Upper lobe of left lung (tissue), 6 donors: ENCODE measurements at regions not wholly inside any gene's neighbourhood (a gene's known extent, or its start where the extent isn't known, plus 50 kb on each side); places are given as distances from the start of the nearest gene placed in this dataset.
A peak's percentile ranks its signal among the peaks of the same experiment; 100 is the strongest.

Source experiments
- ATAC-seq, 2 donors: fragments of 200-7000 bp; cut with Tn5 transposase; one replicate each; pipeline ENCODE4 v1.9.1; 2022; ENCODE audit warnings: mild to moderate bottlenecking in 2 of 2, moderate library complexity in 2 of 2; ENCODE audit not compliant: low FRiP score in 2 of 2
- DNase-seq, 2 donors: peaks; one replicate each; pipeline ENCODE4 v3.0.0-alpha.2; 2019 to 2020
- H3K27ac ChIP-seq, 4 donors: fragments of 200-600 bp; sonication (generic); one replicate each; pipeline ENCODE4 v1.5.1; 2016 to 2019
- H3K27me3 ChIP-seq, 4 donors: fragments of 200-600 bp; sonication (generic); one replicate each; pipeline ENCODE4 v1.5.1; 2017 to 2019
- H3K36me3 ChIP-seq, 4 donors: fragments of 200-600 bp; sonication (generic); one replicate each; pipeline ENCODE4 v1.5.1; 2016 to 2019
- H3K4me1 ChIP-seq, 4 donors: fragments of 200-600 bp; sonication (generic); one replicate each; pipeline ENCODE4 v1.5.1; 2018 to 2019
- H3K4me3 ChIP-seq, 4 donors: fragments of 200-600 bp; sonication (generic); one replicate each; pipeline ENCODE4 v1.5.1; 2017 to 2019; ENCODE audit warnings: mild to moderate bottlenecking in 2 of 4, moderate library complexity in 1 of 4
- H3K9me3 ChIP-seq, 4 donors: fragments of 200-600 bp; sonication (generic); one replicate each; pipeline ENCODE4 v1.5.1; 2018 to 2019
- CTCF ChIP-seq, 6 experiments: fragments of 450-650 bp in 4 of 6; fragments of 200-600 bp in 2 of 6; sonication (generic) in 2 of 6; IDR thresholded peaks; one replicate each; pipeline ENCODE4 v1.5.1; 2016 to 2019; ENCODE audit warnings: antibody characterized with exemption in 6 of 6
- EP300 ChIP-seq, 4 donors: sonication (generic); formaldehyde crosslinking; IDR thresholded peaks; one replicate each; pipeline ENCODE4 v1.5.1; 2017; ENCODE audit warnings: antibody characterized with exemption in 4 of 4, control low read depth in 2 of 4
- POLR2A ChIP-seq, 4 donors: fragments of 450-650 bp; IDR thresholded peaks; one replicate each; pipeline ENCODE4 v1.5.1; 2016 to 2017; ENCODE audit warnings: antibody characterized with exemption in 4 of 4, mild to moderate bottlenecking in 2 of 4
- POLR2AphosphoS5 ChIP-seq, 2 donors: sonication (generic); formaldehyde crosslinking; IDR thresholded peaks; one replicate each; pipeline ENCODE4 v1.5.1; 2017; ENCODE audit warnings: antibody characterized with exemption in 2 of 2
- WGBS, 2 donors: methylation state at CpG; one replicate each; pipeline ENCODE4 v1.1.5; 2017 to 2018; 5-methylcytosine and 5-hydroxymethylcytosine counted together
- donor health status: DM: no; HTN: no; CAD: no; lungs with moderate emphysema.
- donor health status: DM: no; HTN: yes; CAD: no; lungs with severe emphysema.

- Histone ChIP-seq H3K36me3 (no peaks in the 10 kb centered on the region), H3K27me3 (no peaks in the 10 kb centered on the region), H3K9me3 (no peaks in the 10 kb centered on the region), H3K27ac (no peak overlapping the region), H3K4me1 (no peaks in the 10 kb centered on the region), H3K4me3 (no peak overlapping the region)
- TF ChIP-seq POLR2AphosphoS5 (IDR thresholded peaks at IDR 0.05) (no peak), EP300 (IDR thresholded peaks at IDR 0.05) (no peak), POLR2A (IDR thresholded peaks at IDR 0.05) (no peak)
- ATAC-seq = no peak
- DNase-seq = peak in 1 of 2 donors; percentile 30
- WGBS, 2 donors = 74 to 77% methylated on average over 14 of the region's 14 CpGs
These were observed 753.9 kb upstream of the PTPRD start for GRCh38 chr9:11366585-11367129.

DNA sequence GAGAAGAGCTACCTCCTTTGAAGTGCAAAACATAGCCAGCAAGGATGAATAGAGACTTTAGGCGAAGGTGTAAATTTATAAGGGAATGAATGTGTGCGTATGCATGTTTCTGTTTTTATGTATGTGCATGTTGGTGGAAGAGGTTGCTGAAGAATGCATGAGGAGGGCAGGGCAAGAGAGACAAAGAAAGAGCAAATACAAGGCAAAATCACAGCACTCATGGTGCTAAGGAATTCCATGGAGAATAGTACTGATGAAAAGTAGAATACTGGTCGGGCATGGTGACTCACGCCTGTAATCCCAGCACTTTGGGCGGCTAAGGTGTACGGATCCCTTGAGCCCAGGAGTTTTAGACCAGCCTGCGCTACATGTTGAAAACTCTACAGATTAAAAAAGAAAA, 762.1 kb upstream of the PTPRD start:
- Histone ChIP-seq H3K4me3 (no peak overlapping the region), H3K27me3 (no peaks in the 10 kb centered on the region), H3K27ac (no peak overlapping the region), H3K36me3 (no peaks in the 10 kb centered on the region), H3K9me3 (no peaks in the 10 kb centered on the region), H3K4me1 (no peaks in the 10 kb centered on the region)
- no peak for DNase-seq
- WGBS, 2 donors = 81 to 86% methylated on average over 7 of the region's 7 CpGs
- TF ChIP-seq EP300 (IDR thresholded peaks at IDR 0.05) (no peak), POLR2A (IDR thresholded peaks at IDR 0.05) (no peak), POLR2AphosphoS5 (IDR thresholded peaks at IDR 0.05) (no peak), CTCF (IDR thresholded peaks at IDR 0.05) (no peak)
- no peak for ATAC-seq

DNA sequence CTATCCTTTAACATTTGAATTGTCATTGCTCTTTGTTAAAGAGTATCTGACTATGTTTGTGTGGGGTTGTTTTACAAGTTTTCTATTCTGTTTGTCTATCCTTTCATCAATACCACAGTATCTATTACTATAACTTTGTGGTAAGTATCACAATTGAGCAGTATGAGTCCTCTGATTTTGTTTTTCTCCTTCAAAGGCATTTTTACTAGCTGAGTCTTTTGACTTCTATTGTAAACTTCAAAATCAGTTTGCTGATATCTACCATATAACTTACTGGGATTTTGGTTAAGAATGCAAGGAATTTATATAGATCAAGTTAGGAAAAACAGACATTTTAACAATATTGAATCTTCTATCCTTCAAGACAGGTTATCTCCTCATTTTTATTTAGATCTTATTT, 789.8 kb upstream of the PTPRD start:
- H3K27ac ChIP-seq = no peak overlapping the region
- H3K4me3 ChIP-seq = no peak overlapping the region
- no peak for TF ChIP-seq POLR2AphosphoS5 (IDR thresholded peaks at IDR 0.05)
- no peak for TF ChIP-seq POLR2A (IDR thresholded peaks at IDR 0.05)
- TF ChIP-seq EP300 (IDR thresholded peaks at IDR 0.05) = no peak
- TF ChIP-seq CTCF (IDR thresholded peaks at IDR 0.05) = no peak
- DNase-seq (no peak), ATAC-seq (no peak)
- no peaks in the 10 kb centered on the region for H3K36me3 ChIP-seq
- peaks cover 4 to 27% (median 9%) of the 10 kb centered on the region in 4 donors for H3K9me3 ChIP-seq
- H3K27me3 ChIP-seq = no peaks in the 10 kb centered on the region
- H3K4me1 ChIP-seq = no peaks in the 10 kb centered on the region

DNA sequence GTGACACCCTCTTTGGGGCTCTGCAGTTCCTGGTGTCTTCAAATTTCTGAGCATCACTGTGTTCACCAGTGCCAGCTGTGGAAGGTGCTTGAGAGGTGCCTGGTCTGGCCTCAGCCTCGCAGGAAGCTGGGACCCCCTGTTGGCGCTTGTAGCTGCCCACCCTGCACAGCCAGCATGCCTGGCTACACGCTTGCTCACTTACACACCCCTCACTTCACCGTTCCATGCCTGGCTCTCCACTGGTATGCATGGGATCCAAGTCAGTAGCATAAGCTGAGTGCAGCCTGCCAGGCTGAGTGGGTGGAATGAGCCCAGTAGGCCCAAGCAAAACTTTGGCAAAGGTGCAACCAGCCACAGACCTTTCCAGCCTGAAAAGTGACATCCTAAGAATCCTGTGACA, 801.4 kb upstream of the PTPRD start:
- no peaks in the 10 kb centered on the region for H3K27me3 ChIP-seq
- no peaks in the 10 kb centered on the region for H3K36me3 ChIP-seq
- no peak overlapping the region for H3K27ac ChIP-seq
- ATAC-seq (peak in 1 of 2 donors; percentile 53), DNase-seq (peak in 1 of 2 donors; percentile 14)
- peaks cover 0 to 13% (median 4%) of the 10 kb centered on the region in 4 donors for H3K9me3 ChIP-seq
- TF ChIP-seq EP300 (IDR thresholded peaks at IDR 0.05) (no peak), CTCF (IDR thresholded peaks at IDR 0.05) (no peak), POLR2AphosphoS5 (IDR thresholded peaks at IDR 0.05) (no peak), POLR2A (IDR thresholded peaks at IDR 0.05) (no peak)
- H3K4me1 ChIP-seq = no peaks in the 10 kb centered on the region
- no peak overlapping the region for H3K4me3 ChIP-seq
- WGBS, 2 donors = 57 to 76% methylated on average over 4 of the region's 4 CpGs

DNA sequence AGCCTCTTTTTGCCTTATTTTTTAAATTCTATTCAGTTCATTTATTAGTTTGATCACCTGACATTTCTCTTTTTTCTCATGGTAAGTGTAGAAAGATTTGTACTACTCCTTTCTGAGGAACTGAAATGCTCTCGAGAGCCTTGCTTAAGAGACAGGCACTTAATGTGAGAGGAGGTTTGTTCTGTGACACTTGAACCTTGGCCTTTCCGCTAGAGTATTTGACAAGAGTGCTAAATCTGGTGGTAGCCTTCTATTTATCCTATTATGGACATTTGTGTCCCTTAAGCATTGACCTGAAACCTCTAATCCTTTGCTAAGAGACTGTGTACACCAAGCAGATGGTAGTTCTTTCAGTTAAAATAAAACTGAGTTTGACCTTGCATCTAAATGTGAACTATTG, 805.0 kb upstream of the PTPRD start:
- H3K4me1 ChIP-seq = no peaks in the 10 kb centered on the region
- no peaks in the 10 kb centered on the region for H3K36me3 ChIP-seq
- H3K9me3 ChIP-seq = peaks cover 0 to 13% (median 4%) of the 10 kb centered on the region in 4 donors
- WGBS, 2 donors = 27 to 47% methylated on average over 2 of the region's 2 CpGs
- no peak overlapping the region for H3K4me3 ChIP-seq
- TF ChIP-seq POLR2A (IDR thresholded peaks at IDR 0.05) = no peak
- TF ChIP-seq EP300 (IDR thresholded peaks at IDR 0.05) = no peak
- no peak for TF ChIP-seq CTCF (IDR thresholded peaks at IDR 0.05)
- no peak for TF ChIP-seq POLR2AphosphoS5 (IDR thresholded peaks at IDR 0.05)
- no peak overlapping the region for H3K27ac ChIP-seq
- no peak for ATAC-seq
- no peaks in the 10 kb centered on the region for H3K27me3 ChIP-seq
- DNase-seq = no peak
